Heart left ventricle (tissue), 16 donors: ENCODE measurements at regions not wholly inside any gene's neighbourhood (a gene's known extent, or its start where the extent isn't known, plus 50 kb on each side); places are given as distances from the start of the nearest gene placed in this dataset.

Source experiments
- ATAC-seq, 4 donors: fragments of 200-7000 bp; cut with Tn5 transposase; one replicate each; pipeline ENCODE4 v1.9.1; 2020 to 2022; ENCODE audit warnings: moderate library complexity in 4 of 4, mild to moderate bottlenecking in 3 of 4, moderate number of reproducible peaks in 1 of 4
- DNase-seq, 5 donors: peaks; one replicate each; pipeline ENCODE4 v3.0.0-alpha.2; 2020
- H3K27ac ChIP-seq, 12 donors: fragments of 200-600 bp; sonication (generic) in 4 of 12; one replicate each; pipeline versions ENCODE4 v1.5.0 to v1.8.0; 2016 to 2022; ENCODE audit warnings: mild to moderate bottlenecking in 2 of 12
- H3K27me3 ChIP-seq, 9 donors: fragments of 200-600 bp; sonication (generic) in 2 of 9; one replicate each; pipeline versions ENCODE4 v1.5.1 to v1.8.0; 2016 to 2022; ENCODE audit warnings: mild to moderate bottlenecking in 3 of 9
- H3K36me3 ChIP-seq, 9 donors: fragments of 200-600 bp; sonication (generic) in 2 of 9; one replicate each; pipeline versions ENCODE4 v1.5.0 to v1.8.0; 2018 to 2022; ENCODE audit warnings: mild to moderate bottlenecking in 2 of 9
- H3K4me1 ChIP-seq, 12 donors: fragments of 200-600 bp; sonication (generic) in 4 of 12; one replicate each; pipeline versions ENCODE4 v1.5.0 to v1.8.0; 2016 to 2022; ENCODE audit warnings: mild to moderate bottlenecking in 3 of 12
- H3K4me3 ChIP-seq, 12 donors: fragments of 200-600 bp; sonication (generic) in 4 of 12; one replicate each; pipeline versions ENCODE4 v1.5.0 to v1.8.0; 2017 to 2022; ENCODE audit warnings: mild to moderate bottlenecking in 9 of 12, moderate library complexity in 4 of 12
- H3K9me3 ChIP-seq, 12 donors: fragments of 200-600 bp; sonication (generic) in 4 of 12; one replicate each; pipeline versions ENCODE4 v1.5.0 to v1.8.0; 2016 to 2022; ENCODE audit warnings: mild to moderate bottlenecking in 1 of 12
- CTCF ChIP-seq, 12 donors: fragments of 200-600 bp; sonication (generic) in 4 of 12; IDR thresholded peaks; one replicate each; pipeline versions ENCODE4 v1.5.0 to v1.8.0; 2018 to 2022; ENCODE audit warnings: antibody characterized with exemption in 12 of 12, mild to moderate bottlenecking in 5 of 12
- POLR2A ChIP-seq, 2 donors: fragments of 450-650 bp; IDR thresholded peaks; one replicate each; pipeline ENCODE4 v1.6.1; 2017; ENCODE audit warnings: antibody characterized with exemption in 2 of 2, mild to moderate bottlenecking in 2 of 2, moderate library complexity in 2 of 2
- WGBS, 4 donors: extraction: QIAGEN DNeasy Blood & Tissue Kit in 2 of 4; methylation state at CpG; one replicate each; pipeline versions ENCODE4 v1.1.5 to v1.1.7; 2013 to 2018; 5-methylcytosine and 5-hydroxymethylcytosine counted together
- intact Hi-C, 10 donors: fragments of 100-400 bp; cut with DNase I; formaldehyde crosslinking; loops; one replicate each; pipeline versions ENCODE4 v1.11.1 to v1.14.2; 2022
- donor health status: ischemic (EF 13 %, LVEDD 7.1; RV severe dilation, severe dysfunction).
- donor health status: healthy with polysubstance abuse.
- donor health status: DM: no; HTN: yes; CAD: no.
- donor health status: DM: no; HTN: no; CAD: no.
- donor health status: ischemic (EF 25% LVEDD 6.9; RV normal size, moderate dysfunction).
- donor health status: ischemic (EF 25% LVEDD 5.7; RV mildly dilated, moderate dysfunction).
- donor health status: healthy.
- donor health status: DM: yes; HTN: yes; CAD: no.
- donor health status: ischemic (EF 35%, LVEDD 5.7; RV mildly dilated, moderate dysfunction).
- donor health status: nonischemic (EF 11% LVEDD 7.7; RV severe dilation, severe dysfunction).
- donor health status: DM: yes; HTN: yes; CAD: no.
- donor health status: PGD.
- donor health status: ischemic (EF 29% LVEDD 5.4; RV normal size, mild dysfunction).
- donor health status: nonischemic (EF 23%, LVEDD 6.1; RV moderate dilation, normal function).

- Histone ChIP-seq H3K27me3 (no peaks in the 10 kb centered on the region), H3K4me3 (no peak overlapping the region), H3K4me1 (no peaks in the 10 kb centered on the region), H3K9me3 (peaks cover 0 to 14% (median 0%) of the 10 kb centered on the region in 12 donors), H3K27ac (no peak overlapping the region), H3K36me3 (no peaks in the 10 kb centered on the region)
- TF ChIP-seq POLR2A (IDR thresholded peaks at IDR 0.05) (no peak), CTCF (IDR thresholded peaks at IDR 0.05) (no peak)
- ATAC-seq (no peak), DNase-seq (no peak)
- WGBS, 4 donors: 49 to 59% (median 55%) methylated on average over 1 of the region's 1 CpG
- intact Hi-C loops: no loop called here
Measured at GRCh38 chr2:184351126-184351525, 247.2 kb upstream of the ZNF804A start.

- DNase-seq (no peak), ATAC-seq (no peak)
- no peak overlapping the region for H3K27ac ChIP-seq
- H3K4me3 ChIP-seq: no peak overlapping the region
- H3K9me3 ChIP-seq: no peaks in the 10 kb centered on the region
- WGBS, 4 donors: 21 to 37% (median 28%) methylated on average over 3 of the region's 3 CpGs
- no peaks in the 10 kb centered on the region for H3K36me3 ChIP-seq
- TF ChIP-seq CTCF (IDR thresholded peaks at IDR 0.05) (no peak), POLR2A (IDR thresholded peaks at IDR 0.05) (no peak)
- no peaks in the 10 kb centered on the region for H3K27me3 ChIP-seq
- H3K4me1 ChIP-seq: no peaks in the 10 kb centered on the region
- intact Hi-C loops: no loop called here
Measured at GRCh38 chr2:184357033-184357432, 241.3 kb upstream of the ZNF804A start.

GRCh38 chr2:184359379-184359778 is 238.9 kb upstream of the ZNF804A start:
- WGBS, 4 donors: 47 to 66% (median 56%) methylated on average over 2 of the region's 2 CpGs
- Histone ChIP-seq H3K36me3 (no peaks in the 10 kb centered on the region), H3K27me3 (no peaks in the 10 kb centered on the region), H3K27ac (no peak overlapping the region), H3K4me1 (no peaks in the 10 kb centered on the region), H3K4me3 (no peak overlapping the region), H3K9me3 (no peaks in the 10 kb centered on the region)
- intact Hi-C loops: no loop called here
- TF ChIP-seq POLR2A (IDR thresholded peaks at IDR 0.05) (no peak), CTCF (IDR thresholded peaks at IDR 0.05) (no peak)
- DNase-seq (no peak), ATAC-seq (no peak)

GRCh38 chr2:184363213-184363612 is 235.1 kb upstream of the ZNF804A start:
- DNase-seq: no peak
- Histone ChIP-seq H3K27ac (no peak overlapping the region), H3K9me3 (no peaks in the 10 kb centered on the region), H3K36me3 (no peaks in the 10 kb centered on the region), H3K4me3 (no peak overlapping the region), H3K4me1 (no peaks in the 10 kb centered on the region), H3K27me3 (no peaks in the 10 kb centered on the region)
- WGBS, 4 donors: 55 to 63% (median 61%) methylated on average over 5 of the region's 5 CpGs
- TF ChIP-seq POLR2A (IDR thresholded peaks at IDR 0.05) (no peak), CTCF (IDR thresholded peaks at IDR 0.05) (peak in 1 of 12 donors; percentile 9)
- intact Hi-C loops: no loop called here
- ATAC-seq: no peak
